WTC11 (cell line): ENCODE measurements at regions not wholly inside any gene's neighbourhood (a gene's known extent, or its start where the extent isn't known, plus 50 kb on each side); places are given as distances from the start of the nearest gene placed in this dataset.

Experiments
- ATAC-seq: fragments of 200-7000 bp; cut with Tn5 transposase; 2 replicates; pipeline ENCODE4 v1.10.0; 2021; ENCODE audit warnings: mild to moderate bottlenecking, moderate library complexity
- CTCF ChIA-PET: fragments of 300-600 bp; sonication (Branson Sonifier 250); formaldehyde crosslinking; loops from one replicate; lab custom pipeline; 2021; ENCODE audit warnings: antibody characterized with exemption; lab: Charles Lee
- POLR2A ChIA-PET: fragments of 350-600 bp; sonication (Branson Sonifier 250); formaldehyde crosslinking; loops from one replicate; lab custom pipeline; 2021; ENCODE audit warnings: antibody characterized with exemption; lab: Charles Lee
- DNase-seq: peaks from one replicate; pipeline ENCODE4 v3.0.0; 2021; ENCODE audit warnings: low spot score
- H3K27ac Mint-ChIP-seq: 2 replicates; pipeline ENCODE4 v1.8.0; 2021; ENCODE audit warnings: mixed read lengths
- H3K27me3 Mint-ChIP-seq: 2 replicates; pipeline ENCODE4 v1.8.0; 2021; ENCODE audit warnings: low read depth, mild to moderate bottlenecking, moderate library complexity, mixed read lengths
- H3K36me3 Mint-ChIP-seq: 2 replicates; pipeline ENCODE4 v1.8.0; 2021; ENCODE audit warnings: mixed read lengths
- H3K4me1 Mint-ChIP-seq: 2 replicates; pipeline ENCODE4 v1.8.0; 2022; ENCODE audit warnings: mixed read lengths
- H3K4me3 Mint-ChIP-seq: 2 replicates; pipeline ENCODE4 v1.8.0; 2021; ENCODE audit warnings: mild to moderate bottlenecking, moderate library complexity, mixed read lengths
- H3K9me3 Mint-ChIP-seq: 2 replicates; pipeline ENCODE4 v1.8.0; 2021; ENCODE audit warnings: mixed read lengths
- AFF4 ChIP-seq: sonication (generic); formaldehyde crosslinking; IDR thresholded peaks from 2 replicates; pipeline ENCODE4 v1.8.1; 2023; ENCODE audit warnings: mild to moderate bottlenecking, missing genetic modification reagents, borderline replicate concordance
- FOXJ3 ChIP-seq: sonication (generic); formaldehyde crosslinking; IDR thresholded peaks from 2 replicates; pipeline ENCODE4 v1.9.0; 2021; ENCODE audit warnings: missing genetic modification reagents, mild to moderate bottlenecking, borderline replicate concordance
- FOXP4 ChIP-seq: sonication (generic); formaldehyde crosslinking; IDR thresholded peaks from 2 replicates; pipeline ENCODE4 v1.8.0; 2022; ENCODE audit warnings: mild to moderate bottlenecking, missing genetic modification reagents
- HMGXB4 ChIP-seq: sonication (generic); formaldehyde crosslinking; IDR thresholded peaks from 2 replicates; pipeline ENCODE4 v1.8.1; 2023; ENCODE audit warnings: mild to moderate bottlenecking, moderate library complexity, missing genetic modification reagents
- IRF1 ChIP-seq: sonication (generic); formaldehyde crosslinking; IDR thresholded peaks from 2 replicates; pipeline ENCODE4 v1.8.0; 2023; ENCODE audit warnings: missing genetic modification reagents
- IRF2 ChIP-seq: sonication (generic); formaldehyde crosslinking; IDR thresholded peaks from 2 replicates; pipeline ENCODE4 v1.8.0; 2022; ENCODE audit warnings: low read depth, missing genetic modification reagents, borderline replicate concordance
- JAZF1 ChIP-seq: fragments of 250-450 bp; sonication (Bioruptor Pico); IDR thresholded peaks from 2 replicates; pipeline ENCODE4 v1.9.0; 2021; ENCODE audit warnings: moderate library complexity, mild to moderate bottlenecking, inconsistent platforms
- MYBL2 ChIP-seq: sonication (generic); formaldehyde crosslinking; IDR thresholded peaks from 2 replicates; pipeline ENCODE4 v1.8.1; 2023; ENCODE audit warnings: mild to moderate bottlenecking, moderate library complexity, missing genetic modification reagents
- NR1H2 ChIP-seq: sonication (generic); formaldehyde crosslinking; IDR thresholded peaks from 2 replicates; pipeline ENCODE4 v1.9.0; 2021; ENCODE audit warnings: mild to moderate bottlenecking, moderate library complexity, missing genetic modification reagents
- RORB ChIP-seq: fragments of 250-450 bp; sonication (Bioruptor Pico); IDR thresholded peaks from 2 replicates; pipeline ENCODE4 v1.9.0; 2021; ENCODE audit warnings: mild to moderate bottlenecking
- SOX15 ChIP-seq: fragments of 250-450 bp; sonication (Bioruptor Pico); IDR thresholded peaks from 2 replicates; pipeline ENCODE4 v1.9.0; 2021; ENCODE audit warnings: mild to moderate bottlenecking
- SP1 ChIP-seq: sonication (generic); formaldehyde crosslinking; conservative IDR thresholded peaks from 2 replicates; pipeline ENCODE4 v1.8.1; 2022; ENCODE audit warnings: missing genetic modification reagents
- STAT6 ChIP-seq: sonication (generic); formaldehyde crosslinking; conservative IDR thresholded peaks from 2 replicates; pipeline ENCODE4 v1.8.1; 2023; ENCODE audit warnings: mild to moderate bottlenecking, low read depth, missing genetic modification reagents, moderate library complexity
- ZNF121 ChIP-seq: sonication (generic); formaldehyde crosslinking; IDR thresholded peaks from 2 replicates; pipeline ENCODE4 v1.8.0; 2023; ENCODE audit warnings: missing genetic modification reagents
- ZNF423 ChIP-seq: fragments of 250-450 bp; sonication (Bioruptor Pico); IDR thresholded peaks from 2 replicates; pipeline ENCODE4 v2.1.2; 2022; ENCODE audit warnings: mild to moderate bottlenecking, moderate library complexity
- ZNF512 ChIP-seq: sonication (generic); formaldehyde crosslinking; IDR thresholded peaks from 2 replicates; pipeline ENCODE4 v1.8.1; 2022; ENCODE audit warnings: missing genetic modification reagents, borderline replicate concordance

GRCh38 chr14:40394634-40395340 is 962.6 kb upstream of the FBXO33 start (continued):
- TF ChIP-seq FOXP4 (CRISPR knock-in tag) (no peak), NR1H2 (CRISPR knock-in tag) (no peak), FOXJ3 (CRISPR knock-in tag) (no peak), STAT6 (CRISPR knock-in tag) (no peak), ZNF423 (no peak), IRF2 (CRISPR knock-in tag) (no peak), AFF4 (CRISPR knock-in tag) (no peak), JAZF1 (CRISPR knock-in tag) (no peak), HMGXB4 (CRISPR knock-in tag) (no peak), ZNF121 (CRISPR knock-in tag) (no peak), SP1 (CRISPR knock-in tag) (no peak), ZNF512 (CRISPR knock-in tag) (no peak)

- Mint-ChIP-seq H3K27me3 (no peaks in the 10 kb centered on the region), H3K9me3 (no peaks in the 10 kb centered on the region), H3K27ac (no peak overlapping the region), H3K4me3 (no peak overlapping the region), H3K36me3 (no peaks in the 10 kb centered on the region), H3K4me1 (no peaks in the 10 kb centered on the region)
- ATAC-seq (no peak), DNase-seq (no peak)
- ChIA-PET CTCF (no interaction called here), POLR2A (no interaction called here)
- TF ChIP-seq RORB = no peak
- TF ChIP-seq IRF1 (CRISPR knock-in tag) = no peak
- TF ChIP-seq SOX15 = no peak
- no peak for TF ChIP-seq MYBL2 (CRISPR knock-in tag)
Observed at GRCh38 chr14:40393143-40393542, 960.9 kb upstream of the FBXO33 start.
